Thoracic aorta (tissue), 2 donors: ENCODE measurements at regions not wholly inside any gene's neighbourhood (a gene's known extent, or its start where the extent isn't known, plus 50 kb on each side); places are given as distances from the start of the nearest gene placed in this dataset.

Source experiments
- ATAC-seq: fragments of 150-250 bp; one replicate; pipeline ENCODE4 v1.8.0; 2017; ENCODE audit warnings: low read depth; ENCODE audit not compliant: insufficient number of reproducible peaks, low FRiP score
- DNase-seq: peaks from one replicate; pipeline ENCODE4 v3.0.0-alpha.2; 2020; ENCODE audit warnings: low spot score
- H3K27ac ChIP-seq, 2 donors: fragments of 200-600 bp; sonication (generic); 1 replicate in 1 of 2; 2 replicates in 1 of 2; pipeline ENCODE4 v1.5.1; 2016; ENCODE audit warnings: mild to moderate bottlenecking in 2 of 2, moderate library complexity in 2 of 2
- H3K27me3 ChIP-seq: fragments of 200-600 bp; sonication (generic); replicated peaks from 2 replicates; pipeline ENCODE4 v1.6.0; 2016; ENCODE audit warnings: mild to moderate bottlenecking; ENCODE audit not compliant: insufficient read depth
- H3K36me3 ChIP-seq: fragments of 200-600 bp; sonication (generic); one replicate; pipeline ENCODE4 v1.5.1; 2016
- H3K4me1 ChIP-seq, 2 donors: fragments of 200-600 bp; sonication (generic); 1 replicate in 1 of 2; 2 replicates in 1 of 2; pipeline versions ENCODE4 v1.5.1 to v1.6.0; 2016; ENCODE audit warnings: low read depth in 2 of 2, mild to moderate bottlenecking in 1 of 2; ENCODE audit not compliant: control insufficient read depth in 1 of 2
- H3K4me3 ChIP-seq: fragments of 200-600 bp; sonication (generic); 2 replicates; pipeline ENCODE4 v1.5.1; 2016; ENCODE audit warnings: mild to moderate bottlenecking
- H3K9me3 ChIP-seq: fragments of 200-600 bp; sonication (generic); 2 replicates; pipeline ENCODE4 v1.5.1; 2016
- CTCF ChIP-seq: fragments of 200-600 bp; sonication (generic); IDR thresholded peaks from one replicate; pipeline ENCODE4 v1.5.1; 2019; ENCODE audit warnings: antibody characterized with exemption

- no peaks in the 10 kb centered on the region for H3K9me3 ChIP-seq
- peaks cover 7 to 15% of the 10 kb centered on the region in 2 donors for H3K4me1 ChIP-seq
- no peak for ATAC-seq
- DNase-seq = no peak
- no peaks in the 10 kb centered on the region for H3K36me3 ChIP-seq
- no peak overlapping the region for H3K27ac ChIP-seq
- H3K4me3 ChIP-seq = no peak overlapping the region
- no peaks in the 10 kb centered on the region for H3K27me3 ChIP-seq
- TF ChIP-seq CTCF = no peak
Measured at GRCh38 chr10:35942057-35942456, 300.0 kb upstream of the FZD8 start.

- peaks cover 7 to 15% of the 10 kb centered on the region in 2 donors for H3K4me1 ChIP-seq
- H3K27me3 ChIP-seq = no peaks in the 10 kb centered on the region
- no peaks in the 10 kb centered on the region for H3K9me3 ChIP-seq
- no peak overlapping the region for H3K27ac ChIP-seq
- TF ChIP-seq CTCF = no peak
- ATAC-seq (no peak), DNase-seq (no peak)
- H3K4me3 ChIP-seq = no peak overlapping the region
- no peaks in the 10 kb centered on the region for H3K36me3 ChIP-seq
Measured at GRCh38 chr10:35940141-35941041, 298.3 kb upstream of the FZD8 start.

GRCh38 chr10:35938160-35938559 is 296.1 kb upstream of the FZD8 start:
- no peak for DNase-seq
- no peak for ATAC-seq
- Histone ChIP-seq H3K9me3 (no peaks in the 10 kb centered on the region), H3K36me3 (no peaks in the 10 kb centered on the region), H3K4me3 (no peak overlapping the region), H3K27me3 (no peaks in the 10 kb centered on the region), H3K27ac (no peak overlapping the region), H3K4me1 (peaks cover 7 to 15% of the 10 kb centered on the region in 2 donors)
- no peak for TF ChIP-seq CTCF

- Histone ChIP-seq H3K4me3 (no peak overlapping the region), H3K27me3 (no peaks in the 10 kb centered on the region), H3K4me1 (peaks cover 7 to 15% of the 10 kb centered on the region in 2 donors), H3K9me3 (no peaks in the 10 kb centered on the region), H3K27ac (no peak overlapping the region), H3K36me3 (no peaks in the 10 kb centered on the region)
- no peak for ATAC-seq
- no peak for TF ChIP-seq CTCF
- DNase-seq = no peak
Measured at GRCh38 chr10:35937546-35937945, 295.4 kb upstream of the FZD8 start.

- Histone ChIP-seq H3K9me3 (no peaks in the 10 kb centered on the region), H3K4me3 (no peak overlapping the region), H3K27ac (no peak overlapping the region), H3K4me1 (no peaks in the 10 kb centered on the region), H3K36me3 (no peaks in the 10 kb centered on the region), H3K27me3 (no peaks in the 10 kb centered on the region)
- ATAC-seq = no peak
- no peak for DNase-seq
- TF ChIP-seq CTCF = no peak
Measured at GRCh38 chr10:35934642-35934995, 292.5 kb upstream of the FZD8 start.
